NCI-H2227 (cell line): ENCODE measurements at regions not wholly inside any gene's neighbourhood (a gene's known extent, or its start where the extent isn't known, plus 50 kb on each side); places are given as distances from the start of the nearest gene placed in this dataset.

Experiments
- DNase-seq: peaks from one replicate; lab custom pipeline; 2025; ENCODE audit not compliant: unreplicated experiment; lab: John Stamatoyannopoulos, UW

GRCh38 chrX:96311366-96311765, 373.3 kb upstream of the DIAPH2 start:
- no peak for DNase-seq

- DNase-seq: no peak
Observed at GRCh38 chrX:96314985-96315384, 369.7 kb upstream of the DIAPH2 start.

GRCh38 chrX:96361844-96362243, 322.8 kb upstream of the DIAPH2 start:
- no peak for DNase-seq

- peak; percentile 5 for DNase-seq
Observed at GRCh38 chrX:96372313-96373046, 312.2 kb upstream of the DIAPH2 start.

- no peak for DNase-seq
Observed at GRCh38 chrX:96373047-96373355, 311.6 kb upstream of the DIAPH2 start.

GRCh38 chrX:96376266-96376665, 308.4 kb upstream of the DIAPH2 start:
- DNase-seq: no peak

- DNase-seq: no peak
Observed at GRCh38 chrX:96379951-96380350, 304.7 kb upstream of the DIAPH2 start.

- no peak for DNase-seq
Observed at GRCh38 chrX:96382018-96382417, 302.6 kb upstream of the DIAPH2 start.

- DNase-seq: no peak
Observed at GRCh38 chrX:96383428-96383827, 301.2 kb upstream of the DIAPH2 start.

- no peak for DNase-seq
Observed at GRCh38 chrX:96386325-96386724, 298.3 kb upstream of the DIAPH2 start.

GRCh38 chrX:96386981-96387380, 297.7 kb upstream of the DIAPH2 start:
- DNase-seq: no peak

GRCh38 chrX:96387801-96388200, 296.8 kb upstream of the DIAPH2 start:
- no peak for DNase-seq

GRCh38 chrX:96389281-96390047, 295.2 kb upstream of the DIAPH2 start:
- DNase-seq: no peak

- DNase-seq: no peak
Observed at GRCh38 chrX:96394598-96394997, 290.0 kb upstream of the DIAPH2 start.

GRCh38 chrX:96403446-96403845, 281.2 kb upstream of the DIAPH2 start:
- DNase-seq: no peak

GRCh38 chrX:96405842-96406241, 278.8 kb upstream of the DIAPH2 start:
- DNase-seq: no peak

- no peak for DNase-seq
Observed at GRCh38 chrX:96407072-96407471, 277.6 kb upstream of the DIAPH2 start.

- DNase-seq: no peak
Observed at GRCh38 chrX:96407501-96407900, 277.1 kb upstream of the DIAPH2 start.

GRCh38 chrX:96407981-96408380, 276.7 kb upstream of the DIAPH2 start:
- no peak for DNase-seq

GRCh38 chrX:96410927-96411326, 273.7 kb upstream of the DIAPH2 start:
- no peak for DNase-seq

GRCh38 chrX:96417695-96418094, 266.9 kb upstream of the DIAPH2 start:
- no peak for DNase-seq

GRCh38 chrX:96424007-96424406, 260.6 kb upstream of the DIAPH2 start:
- no peak for DNase-seq

GRCh38 chrX:96425200-96425599, 259.4 kb upstream of the DIAPH2 start:
- DNase-seq: no peak
